WTC11 (cell line): ENCODE measurements at regions not wholly inside any gene's neighbourhood (a gene's known extent, or its start where the extent isn't known, plus 50 kb on each side); places are given as distances from the start of the nearest gene placed in this dataset.

Experiments
- ATAC-seq: fragments of 200-7000 bp; cut with Tn5 transposase; 2 replicates; pipeline ENCODE4 v1.10.0; 2021; ENCODE audit warnings: mild to moderate bottlenecking, moderate library complexity
- CTCF ChIA-PET: fragments of 300-600 bp; sonication (Branson Sonifier 250); formaldehyde crosslinking; loops from one replicate; lab custom pipeline; 2021; ENCODE audit warnings: antibody characterized with exemption; lab: Charles Lee
- POLR2A ChIA-PET: fragments of 350-600 bp; sonication (Branson Sonifier 250); formaldehyde crosslinking; loops from one replicate; lab custom pipeline; 2021; ENCODE audit warnings: antibody characterized with exemption; lab: Charles Lee
- DNase-seq: peaks from one replicate; pipeline ENCODE4 v3.0.0; 2021; ENCODE audit warnings: low spot score
- H3K27ac Mint-ChIP-seq: 2 replicates; pipeline ENCODE4 v1.8.0; 2021; ENCODE audit warnings: mixed read lengths
- H3K27me3 Mint-ChIP-seq: 2 replicates; pipeline ENCODE4 v1.8.0; 2021; ENCODE audit warnings: low read depth, mild to moderate bottlenecking, moderate library complexity, mixed read lengths
- H3K36me3 Mint-ChIP-seq: 2 replicates; pipeline ENCODE4 v1.8.0; 2021; ENCODE audit warnings: mixed read lengths
- H3K4me1 Mint-ChIP-seq: 2 replicates; pipeline ENCODE4 v1.8.0; 2022; ENCODE audit warnings: mixed read lengths
- H3K4me3 Mint-ChIP-seq: 2 replicates; pipeline ENCODE4 v1.8.0; 2021; ENCODE audit warnings: mild to moderate bottlenecking, moderate library complexity, mixed read lengths
- H3K9me3 Mint-ChIP-seq: 2 replicates; pipeline ENCODE4 v1.8.0; 2021; ENCODE audit warnings: mixed read lengths
- CDX4 ChIP-seq: fragments of 250-450 bp; sonication (Bioruptor Pico); IDR thresholded peaks from 2 replicates; pipeline ENCODE4 v1.9.0; 2021; ENCODE audit warnings: moderate library complexity, mild to moderate bottlenecking, inconsistent platforms, borderline replicate concordance
- CTCF ChIP-seq: fragments of 200-600 bp; IDR thresholded peaks from 2 replicates; pipeline ENCODE4 v1.8.0; 2022; ENCODE audit warnings: antibody characterized with exemption
- FOXP4 ChIP-seq: sonication (generic); formaldehyde crosslinking; IDR thresholded peaks from 2 replicates; pipeline ENCODE4 v1.8.0; 2022; ENCODE audit warnings: mild to moderate bottlenecking, missing genetic modification reagents
- JUN ChIP-seq: sonication (generic); formaldehyde crosslinking; IDR thresholded peaks from 2 replicates; pipeline ENCODE4 v1.8.0; 2023; ENCODE audit warnings: mild to moderate bottlenecking, missing genetic modification reagents
- MYBL2 ChIP-seq: sonication (generic); formaldehyde crosslinking; IDR thresholded peaks from 2 replicates; pipeline ENCODE4 v1.8.1; 2023; ENCODE audit warnings: mild to moderate bottlenecking, moderate library complexity, missing genetic modification reagents
- PREB ChIP-seq: sonication (generic); formaldehyde crosslinking; IDR thresholded peaks from 2 replicates; pipeline ENCODE4 v1.8.1; 2022; ENCODE audit warnings: mild to moderate bottlenecking, missing genetic modification reagents, moderate library complexity, borderline replicate concordance
- SMAD4 ChIP-seq: sonication (generic); formaldehyde crosslinking; IDR thresholded peaks from 2 replicates; pipeline ENCODE4 v1.8.0; 2022; ENCODE audit warnings: mild to moderate bottlenecking, missing genetic modification reagents
- STAT6 ChIP-seq: sonication (generic); formaldehyde crosslinking; conservative IDR thresholded peaks from 2 replicates; pipeline ENCODE4 v1.8.1; 2023; ENCODE audit warnings: mild to moderate bottlenecking, low read depth, missing genetic modification reagents, moderate library complexity
- TCF7 ChIP-seq: sonication (generic); formaldehyde crosslinking; IDR thresholded peaks from 2 replicates; pipeline ENCODE4 v1.8.0; 2022; ENCODE audit warnings: mild to moderate bottlenecking, low read depth, missing genetic modification reagents, moderate library complexity
- TEAD4 ChIP-seq: sonication (generic); formaldehyde crosslinking; IDR thresholded peaks from 2 replicates; pipeline ENCODE4 v1.8.0; 2022; ENCODE audit warnings: mild to moderate bottlenecking, missing genetic modification reagents
- ZNF425 ChIP-seq: fragments of 250-450 bp; sonication (Bioruptor Pico); conservative IDR thresholded peaks from 2 replicates; pipeline ENCODE4 v1.9.0; 2021; ENCODE audit warnings: mild to moderate bottlenecking
- ZNF671 ChIP-seq: fragments of 250-450 bp; sonication (Bioruptor Pico); IDR thresholded peaks from 2 replicates; pipeline ENCODE4 v1.8.0; 2021; ENCODE audit warnings: mild to moderate bottlenecking

GRCh38 chr18:72673242-72673641 lies 129.1 kb upstream of the CBLN2 start (continued):
- TF ChIP-seq ZNF425 (CRISPR knock-in tag) (no peak), ZNF671 (CRISPR knock-in tag) (no peak), PREB (CRISPR knock-in tag) (no peak), JUN (CRISPR knock-in tag) (no peak), FOXP4 (CRISPR knock-in tag) (no peak), STAT6 (CRISPR knock-in tag) (no peak), CDX4 (CRISPR knock-in tag) (no peak), TCF7 (CRISPR knock-in tag) (no peak), TEAD4 (CRISPR knock-in tag) (no peak)
- TF ChIP-seq, all 79 proteins: peak for 0

GRCh38 chr18:72672364-72673184 lies 128.4 kb upstream of the CBLN2 start:
- H3K36me3 Mint-ChIP-seq, result no peaks in the 10 kb centered on the region
- H3K27ac Mint-ChIP-seq, result no peak overlapping the region
- DNase-seq, result no peak
- no peaks in the 10 kb centered on the region for H3K27me3 Mint-ChIP-seq
- POLR2A ChIA-PET, result no interaction called here
- TF ChIP-seq MYBL2, result no peak
- no peak for TF ChIP-seq SMAD4 (CRISPR knock-in tag)
- TF ChIP-seq CTCF, result peak; percentile 56
- no peak overlapping the region for H3K4me3 Mint-ChIP-seq
- peak; percentile 73; the same call in 1 of the 2 replicates for ATAC-seq
- H3K9me3 Mint-ChIP-seq, result peaks cover 9% of the 10 kb centered on the region
- no peaks in the 10 kb centered on the region for H3K4me1 Mint-ChIP-seq
- CTCF ChIA-PET, result interaction anchor here (0.5 to 2.7 kb wide), 4 partner anchors 8 to 62 kb away, joined by 3 to 18 read pairs (median 4); no protein-coding TSS in a partner anchor
